Ureter (tissue), 1 donor: ENCODE measurements at regions not wholly inside any gene's neighbourhood (a gene's known extent, or its start where the extent isn't known, plus 50 kb on each side); places are given as distances from the start of the nearest gene placed in this dataset.
"Not testable (repeated sequence)": the region's sequence is repeated elsewhere in the genome, so short reads cannot be mapped to it uniquely, and the experiment has no call there.

ENCODE experiments used
- DNase-seq: peaks from one replicate; pipeline ENCODE4 v3.0.0-alpha.2; 2020; ENCODE audit warnings: low spot score
- donor health status: DM: yes; HTN: yes; CAD: no.

GRCh38 chr4:111136438-111136837 is 513.6 kb upstream of the PITX2 start:
- no peak for DNase-seq

- no peak for DNase-seq
Measured at GRCh38 chr4:111136967-111137366, 514.1 kb upstream of the PITX2 start.

- no peak for DNase-seq
Measured at GRCh38 chr4:111143510-111143909, 520.6 kb upstream of the PITX2 start.

GRCh38 chr4:111154934-111155333 is 532.1 kb upstream of the PITX2 start:
- no peak for DNase-seq

- DNase-seq: not testable (repeated sequence)
Measured at GRCh38 chr4:111164556-111164955, 541.7 kb upstream of the PITX2 start.

- DNase-seq: no peak
Measured at GRCh38 chr4:111174331-111174730, 551.5 kb upstream of the PITX2 start.

GRCh38 chr4:111178231-111178630 is 555.4 kb upstream of the PITX2 start:
- DNase-seq: no peak

- no peak for DNase-seq
Measured at GRCh38 chr4:111187108-111187507, 564.2 kb upstream of the PITX2 start.

- no peak for DNase-seq
Measured at GRCh38 chr4:111198446-111198845, 575.6 kb upstream of the PITX2 start.

GRCh38 chr4:111204797-111205196 is 581.9 kb upstream of the PITX2 start:
- DNase-seq: no peak

GRCh38 chr4:111208970-111209369 is 586.1 kb upstream of the PITX2 start:
- DNase-seq: no peak

GRCh38 chr4:111209706-111210105 is 586.8 kb upstream of the PITX2 start:
- DNase-seq: no peak

GRCh38 chr4:111210595-111210994 is 587.7 kb upstream of the PITX2 start:
- no peak for DNase-seq

- no peak for DNase-seq
Measured at GRCh38 chr4:111213531-111213930, 590.7 kb upstream of the PITX2 start.

GRCh38 chr4:111214371-111214770 is 591.5 kb upstream of the PITX2 start:
- DNase-seq: no peak

GRCh38 chr4:111215755-111216154 is 592.9 kb upstream of the PITX2 start:
- DNase-seq: no peak

- DNase-seq: no peak
Measured at GRCh38 chr4:111216791-111217190, 593.9 kb upstream of the PITX2 start.

GRCh38 chr4:111221371-111221770 is 598.5 kb upstream of the PITX2 start:
- no peak for DNase-seq

GRCh38 chr4:111228396-111228795 is 605.5 kb upstream of the PITX2 start:
- DNase-seq: no peak

GRCh38 chr4:111228874-111229273 is 606.0 kb upstream of the PITX2 start:
- DNase-seq: no peak

- DNase-seq: no peak
Measured at GRCh38 chr4:111230265-111230664, 607.4 kb upstream of the PITX2 start.

GRCh38 chr4:111231281-111231680 is 608.4 kb upstream of the PITX2 start:
- no peak for DNase-seq

- DNase-seq: no peak
Measured at GRCh38 chr4:111234939-111235338, 612.1 kb upstream of the PITX2 start.

- no peak for DNase-seq
Measured at GRCh38 chr4:111263836-111264235, 641.0 kb upstream of the PITX2 start.

GRCh38 chr4:111266937-111267336 is 644.1 kb upstream of the PITX2 start:
- DNase-seq: no peak
